22Rv1 (cell line): ENCODE measurements at regions not wholly inside any gene's neighbourhood (a gene's known extent, or its start where the extent isn't known, plus 50 kb on each side); places are given as distances from the start of the nearest gene placed in this dataset.

Experiments
- ZFX ChIP-seq: fragments of 450-650 bp; IDR thresholded peaks from 2 replicates; pipeline ENCODE4 v1.6.1; 2017; ENCODE audit warnings: antibody characterized with exemption, borderline replicate concordance
- TF ChIP-seq, protein P1 (sequence below): fragments of 450-650 bp; IDR thresholded peaks from 2 replicates; pipeline ENCODE4 v1.5.1; 2017; ENCODE audit warnings: mild to moderate bottlenecking

- TF ChIP-seq, protein P1, sequence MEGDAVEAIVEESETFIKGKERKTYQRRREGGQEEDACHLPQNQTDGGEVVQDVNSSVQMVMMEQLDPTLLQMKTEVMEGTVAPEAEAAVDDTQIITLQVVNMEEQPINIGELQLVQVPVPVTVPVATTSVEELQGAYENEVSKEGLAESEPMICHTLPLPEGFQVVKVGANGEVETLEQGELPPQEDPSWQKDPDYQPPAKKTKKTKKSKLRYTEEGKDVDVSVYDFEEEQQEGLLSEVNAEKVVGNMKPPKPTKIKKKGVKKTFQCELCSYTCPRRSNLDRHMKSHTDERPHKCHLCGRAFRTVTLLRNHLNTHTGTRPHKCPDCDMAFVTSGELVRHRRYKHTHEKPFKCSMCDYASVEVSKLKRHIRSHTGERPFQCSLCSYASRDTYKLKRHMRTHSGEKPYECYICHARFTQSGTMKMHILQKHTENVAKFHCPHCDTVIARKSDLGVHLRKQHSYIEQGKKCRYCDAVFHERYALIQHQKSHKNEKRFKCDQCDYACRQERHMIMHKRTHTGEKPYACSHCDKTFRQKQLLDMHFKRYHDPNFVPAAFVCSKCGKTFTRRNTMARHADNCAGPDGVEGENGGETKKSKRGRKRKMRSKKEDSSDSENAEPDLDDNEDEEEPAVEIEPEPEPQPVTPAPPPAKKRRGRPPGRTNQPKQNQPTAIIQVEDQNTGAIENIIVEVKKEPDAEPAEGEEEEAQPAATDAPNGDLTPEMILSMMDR: no peak
- no peak for TF ChIP-seq ZFX
These were observed 144.9 kb downstream of the TRMT11 start for GRCh38 chr6:126131246-126131645.
